T-helper 2 cell (primary cell): ENCODE measurements at regions not wholly inside any gene's neighbourhood (a gene's known extent, or its start where the extent isn't known, plus 50 kb on each side); places are given as distances from the start of the nearest gene placed in this dataset.
"Not testable (repeated sequence)": the region's sequence is repeated elsewhere in the genome, so short reads cannot be mapped to it uniquely, and the experiment has no call there.

Experiments used
- DNase-seq, 5 experiments: peaks; one replicate each; pipeline versions ENCODE4 v3.0.0 to v3.0.0-alpha.2; 2012 to 2022

GRCh38 chr11:116403794-116404461 is 368.9 kb downstream of the BUD13 start:
- DNase-seq: no peak

DNA sequence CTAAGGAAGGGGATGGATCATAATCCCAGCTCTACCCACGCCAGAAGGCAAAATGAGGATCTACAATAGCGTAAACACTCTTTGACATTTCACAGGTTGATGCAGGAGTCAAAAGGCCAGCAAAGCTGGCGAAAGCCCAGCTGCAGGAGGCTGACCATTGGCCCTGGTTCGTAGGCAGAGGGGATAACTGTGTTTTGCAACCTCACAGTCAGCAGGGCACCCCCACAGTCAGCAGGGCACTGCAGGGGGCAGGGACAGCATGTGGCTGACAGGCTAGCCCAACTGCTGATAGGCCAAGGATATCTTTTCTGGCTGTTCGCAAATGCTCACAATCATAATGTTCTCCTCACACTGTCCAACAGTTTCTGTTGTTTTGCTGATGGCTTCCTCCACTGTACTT is 372.7 kb downstream of the BUD13 start:
- no peak for DNase-seq

DNA sequence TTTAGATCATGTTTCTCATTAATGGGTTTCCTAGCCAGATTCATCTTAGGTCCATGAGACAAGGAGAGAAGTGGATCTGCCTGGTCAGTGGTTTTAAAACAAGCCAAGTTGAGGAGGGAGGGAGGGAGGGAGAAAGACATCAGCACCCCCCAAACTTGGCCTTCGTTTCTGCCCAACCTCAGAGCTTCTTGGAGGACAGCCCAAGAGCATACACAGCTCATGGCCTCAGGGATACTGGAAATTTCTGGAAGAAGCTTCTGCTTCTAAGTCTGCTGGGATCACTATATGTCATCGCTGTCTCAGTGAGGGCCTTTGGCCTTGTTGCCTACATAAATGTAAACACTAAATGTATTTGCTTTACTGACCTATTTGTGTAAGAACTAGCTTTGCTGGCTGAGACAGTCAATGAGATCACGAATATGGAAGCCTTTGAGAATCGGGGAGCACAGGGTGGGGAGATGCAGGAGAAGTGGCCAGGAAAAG is 375.1 kb downstream of the BUD13 start:
- DNase-seq: no peak

DNA sequence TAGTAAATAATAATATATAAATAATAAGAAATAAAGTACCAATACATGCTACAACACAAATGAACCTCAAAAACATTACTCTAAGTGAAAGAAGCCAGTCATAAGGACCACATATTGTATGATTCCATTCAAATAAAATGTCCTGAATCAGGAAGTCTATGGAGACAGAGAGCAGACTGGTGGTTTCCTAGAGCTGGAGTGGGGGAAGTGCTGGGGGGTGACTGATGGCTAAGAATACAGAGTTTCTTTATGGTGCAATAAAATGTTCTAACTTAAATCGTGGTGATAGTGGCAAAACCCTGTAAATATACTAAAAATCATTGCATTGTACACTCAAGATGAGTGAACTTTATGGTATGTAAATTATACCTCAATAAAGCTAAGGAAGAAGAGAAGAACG is 376.5 kb downstream of the BUD13 start:
- DNase-seq: no peak

DNA sequence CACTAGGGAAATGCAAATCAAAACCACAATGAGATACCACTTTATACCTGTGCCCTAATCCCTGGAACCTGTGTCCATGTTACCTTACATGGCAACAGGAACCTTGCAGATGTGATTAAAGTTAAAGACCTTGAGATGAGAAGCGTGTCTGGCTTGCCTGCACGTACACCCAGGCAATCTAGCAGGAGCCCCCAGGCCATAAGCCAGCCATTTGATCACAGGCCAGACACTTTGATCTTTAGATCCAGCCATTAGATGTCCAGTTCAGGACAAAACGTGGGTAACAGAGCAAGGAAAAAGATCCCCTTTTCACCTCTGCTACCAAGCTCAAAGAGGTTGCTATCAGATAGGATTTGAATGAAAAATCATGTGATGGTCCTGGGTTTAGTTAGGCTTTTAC is 378.8 kb downstream of the BUD13 start:
- no peak for DNase-seq

DNA sequence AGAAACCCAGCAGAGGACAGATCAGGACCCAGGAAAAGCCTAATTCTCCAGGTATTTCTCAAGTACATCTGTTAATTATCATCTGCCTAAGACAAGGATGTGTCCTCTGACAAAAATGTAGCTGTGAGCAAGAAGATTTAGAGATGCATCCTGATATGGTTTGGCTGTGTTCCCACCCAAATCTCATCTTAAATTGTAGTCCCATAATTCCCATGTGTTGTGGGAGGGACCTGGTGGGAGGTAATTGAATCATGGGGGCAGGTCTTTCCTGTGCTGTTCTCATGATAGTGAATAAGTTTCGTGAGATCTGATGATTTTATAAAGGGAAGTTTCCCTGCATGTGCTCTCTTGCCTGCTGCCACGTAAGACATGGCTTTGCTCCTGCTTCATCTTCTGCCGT is 381.8 kb downstream of the BUD13 start:
- no peak for DNase-seq

GRCh38 chr11:116388146-116388545 is 384.6 kb downstream of the BUD13 start:
- DNase-seq: no peak

GRCh38 chr11:116387641-116388040 is 385.1 kb downstream of the BUD13 start:
- DNase-seq: no peak

GRCh38 chr11:116386118-116386699 is 386.6 kb downstream of the BUD13 start:
- DNase-seq: no peak

DNA sequence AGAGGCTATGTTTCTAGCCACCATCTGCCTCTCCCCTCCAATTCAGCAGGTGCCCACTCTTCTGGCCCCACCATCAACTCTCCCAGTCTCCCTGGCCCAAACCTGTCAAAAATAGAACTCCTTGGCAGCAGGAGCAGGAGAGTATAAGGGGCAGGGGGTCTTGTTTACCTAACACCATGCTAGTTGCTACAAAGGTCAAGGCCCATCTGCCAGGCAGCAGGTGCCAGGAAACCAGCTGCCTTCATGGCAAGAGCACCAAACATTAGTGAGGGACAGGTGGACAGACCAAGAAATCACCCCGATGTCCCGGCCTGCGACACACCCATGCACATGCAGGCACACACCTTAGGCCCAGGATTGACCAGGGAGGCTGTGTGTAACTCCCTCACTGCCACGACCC is 387.9 kb downstream of the BUD13 start:
- no peak for DNase-seq

- DNase-seq: no peak
Measured at GRCh38 chr11:116384407-116384806, 388.4 kb downstream of the BUD13 start.

DNA sequence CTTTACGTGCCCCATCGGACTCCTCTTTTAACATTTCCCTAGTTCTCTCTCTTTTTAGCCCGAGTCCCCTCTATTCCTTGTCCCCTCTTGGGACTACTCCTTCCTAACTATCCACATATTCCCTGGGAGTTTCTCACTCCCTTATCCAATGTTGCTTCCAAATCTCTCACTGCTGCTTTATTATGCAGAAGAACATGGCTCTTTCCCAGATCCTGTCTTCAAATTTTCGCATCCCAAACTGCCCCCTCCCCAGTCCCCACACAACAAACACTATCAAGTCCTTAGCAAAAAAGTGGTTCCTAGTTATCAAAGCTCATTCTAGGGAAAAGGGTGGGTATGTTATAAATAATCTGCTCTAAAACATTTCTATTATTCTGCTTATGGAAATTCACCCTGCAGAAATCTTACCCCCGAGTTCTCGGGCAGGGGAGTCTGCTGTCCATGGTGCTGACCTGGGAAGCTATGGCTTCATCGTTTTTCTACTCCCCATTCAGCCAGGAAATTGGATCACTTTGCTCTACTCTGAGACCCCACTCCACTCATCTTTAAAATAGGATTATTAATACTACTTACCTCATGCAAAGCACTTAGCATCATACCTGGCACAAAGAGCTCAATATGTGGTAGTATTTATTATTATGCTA is 393.5 kb downstream of the BUD13 start:
- peak in 1 of 5 experiments; percentile 12 for DNase-seq

- DNase-seq: no peak
Measured at GRCh38 chr11:116376547-116376946, 396.2 kb downstream of the BUD13 start.

- DNase-seq: no peak
Measured at GRCh38 chr11:116376054-116376453, 396.7 kb downstream of the BUD13 start.

DNA sequence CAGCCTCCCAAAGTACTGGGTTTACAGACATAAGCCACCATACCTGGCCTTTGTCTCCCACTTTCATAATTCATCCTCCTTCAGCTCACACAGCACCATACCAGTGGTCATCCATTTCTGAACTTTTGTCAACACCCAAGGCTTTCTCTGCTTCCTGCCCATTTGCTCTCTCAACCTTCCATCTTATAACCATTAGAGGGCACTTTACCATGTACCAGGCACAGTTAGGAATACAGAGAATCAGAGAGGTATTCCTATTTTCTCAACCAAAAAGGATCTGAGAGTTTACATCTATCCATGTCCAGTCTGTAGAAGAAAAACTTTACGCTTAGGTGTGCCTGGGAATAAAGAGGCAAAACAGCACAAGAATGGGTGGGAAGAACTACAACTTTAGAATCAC is 397.6 kb downstream of the BUD13 start:
- no peak for DNase-seq

- DNase-seq: no peak
Measured at GRCh38 chr11:116374085-116374484, 398.7 kb downstream of the BUD13 start.

- DNase-seq: no peak
Measured at GRCh38 chr11:116373104-116373944, 399.5 kb downstream of the BUD13 start.

- DNase-seq: no peak
Measured at GRCh38 chr11:116371146-116371545, 401.6 kb downstream of the BUD13 start.

GRCh38 chr11:116368784-116369183 is 404.0 kb downstream of the BUD13 start:
- no peak for DNase-seq

GRCh38 chr11:116366980-116367645 is 405.7 kb downstream of the BUD13 start:
- DNase-seq: no peak

DNA sequence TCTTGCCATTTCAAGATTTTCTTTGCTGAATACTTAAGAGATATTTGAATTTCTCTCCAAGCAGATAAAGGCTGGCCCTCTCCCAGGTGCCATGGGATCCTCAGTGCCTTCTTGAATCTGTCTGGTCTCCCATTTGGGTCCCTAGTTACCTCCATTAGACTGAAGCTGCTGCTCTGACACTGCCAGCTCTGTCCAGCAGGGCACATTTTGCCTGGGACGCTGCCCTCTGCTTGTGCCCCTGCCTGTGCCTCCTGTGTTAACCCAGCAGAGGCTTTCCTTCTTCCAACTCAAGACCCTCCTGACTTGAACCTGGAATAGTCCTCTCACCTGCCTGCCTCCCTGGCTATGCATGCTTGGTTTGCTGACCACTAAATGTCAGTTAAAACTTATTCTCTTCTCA is 406.3 kb downstream of the BUD13 start:
- no peak for DNase-seq

DNA sequence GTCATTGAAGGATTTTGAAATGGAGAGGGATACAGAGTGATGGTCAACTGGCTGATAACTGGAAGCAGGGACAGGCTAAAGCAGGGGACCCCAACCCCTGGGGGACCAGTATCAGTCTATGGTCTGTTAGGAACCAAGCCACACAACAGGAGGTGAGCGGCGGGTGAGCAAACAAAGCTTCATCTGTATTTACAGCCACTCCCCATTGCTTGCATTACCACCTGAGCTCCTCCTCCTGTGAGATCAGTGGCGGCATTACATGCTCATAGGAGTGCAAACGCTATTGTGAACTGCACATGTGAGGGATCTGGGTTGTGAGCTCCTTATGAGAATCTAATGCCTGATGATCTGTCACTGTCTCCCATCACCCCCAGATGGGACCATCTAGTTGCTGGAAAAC is 407.9 kb downstream of the BUD13 start:
- not testable (repeated sequence) for DNase-seq

DNA sequence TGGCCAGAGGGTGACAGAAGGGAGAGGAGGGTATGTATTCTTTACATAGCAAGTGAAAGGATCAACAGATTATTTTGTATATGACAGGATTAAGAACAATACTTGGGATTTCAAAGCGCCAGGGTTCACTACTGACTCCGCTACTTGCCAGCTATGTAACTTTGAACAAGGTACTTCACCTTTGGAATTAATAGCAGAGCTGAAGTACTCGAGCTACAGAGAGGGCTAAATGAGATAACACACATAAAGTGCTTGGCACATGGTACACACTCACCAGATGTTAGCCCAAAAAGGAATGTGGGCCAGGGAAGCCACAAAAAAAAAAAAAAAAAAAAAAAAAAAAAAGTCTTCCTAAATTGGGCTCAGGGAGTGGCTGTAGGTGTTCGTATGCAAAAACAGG is 408.4 kb downstream of the BUD13 start:
- DNase-seq: no peak
